Left lung (tissue), 4 donors: ENCODE measurements at regions not wholly inside any gene's neighbourhood (a gene's known extent, or its start where the extent isn't known, plus 50 kb on each side); places are given as distances from the start of the nearest gene placed in this dataset.
A peak's percentile ranks its signal among the peaks of the same experiment; 100 is the strongest.

Source experiments
- ATAC-seq: fragments of 200-7000 bp; cut with Tn5 transposase; one replicate; pipeline ENCODE4 v1.9.1; 2020; ENCODE audit warnings: moderate library complexity
- DNase-seq, 4 donors: peaks; one replicate each; pipeline ENCODE4 v3.0.0-alpha.2; 2013 to 2020
- H3K27ac ChIP-seq, 2 donors: fragments of 200-600 bp; sonication (generic) in 1 of 2; one replicate each; pipeline versions ENCODE4 v1.5.0 to v1.8.0; 2020 to 2021
- H3K27me3 ChIP-seq, 2 donors: fragments of 200-600 bp; sonication (generic) in 1 of 2; one replicate each; pipeline versions ENCODE4 v1.5.0 to v1.8.0; 2020 to 2021
- H3K36me3 ChIP-seq, 2 donors: fragments of 200-600 bp; sonication (generic) in 1 of 2; one replicate each; pipeline versions ENCODE4 v1.5.0 to v1.8.0; 2020 to 2021
- H3K4me1 ChIP-seq, 2 donors: fragments of 200-600 bp; one replicate each; pipeline ENCODE4 v1.8.0; 2021
- H3K4me3 ChIP-seq, 2 donors: fragments of 200-600 bp; sonication (generic) in 1 of 2; one replicate each; pipeline versions ENCODE4 v1.5.0 to v1.8.0; 2020 to 2021; ENCODE audit warnings: mild to moderate bottlenecking in 1 of 2
- H3K9me3 ChIP-seq, 2 donors: fragments of 200-600 bp; sonication (generic) in 1 of 2; one replicate each; pipeline versions ENCODE4 v1.5.0 to v1.8.0; 2020 to 2021
- intact Hi-C, 2 donors: fragments of 100-400 bp; cut with DNase I; formaldehyde crosslinking; loops; one replicate each; pipeline versions ENCODE4 v1.11.2 to v1.14.2; 2022
- TF ChIP-seq, protein P1 (sequence below), 2 donors: fragments of 200-600 bp; sonication (generic) in 1 of 2; IDR thresholded peaks; one replicate each; pipeline versions ENCODE4 v1.5.0 to v1.8.0; 2021; ENCODE audit warnings: antibody characterized with exemption in 2 of 2
- donor health status: DM: no; HTN: yes; CAD: no.
- donor health status: DM: no; HTN: no; CAD: no.

DNA sequence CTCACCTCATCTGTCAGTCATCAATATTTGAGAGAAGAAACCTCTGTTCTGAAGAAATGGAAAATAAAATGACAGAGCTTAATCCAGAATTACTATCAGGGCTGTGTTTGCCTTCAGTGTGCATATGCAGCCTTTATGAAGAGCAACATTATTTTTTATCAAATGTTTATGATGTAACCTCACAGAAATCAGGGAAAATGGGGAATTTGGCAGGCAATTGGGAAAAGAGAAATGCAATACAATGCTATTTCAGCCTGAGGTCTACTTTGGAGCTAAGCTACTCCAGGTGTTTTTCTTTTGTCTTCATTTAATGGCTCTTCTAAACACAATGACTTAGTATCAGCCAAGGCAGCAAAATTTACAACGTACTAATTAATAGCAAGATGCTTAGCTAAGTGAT, 241.1 kb upstream of the TET2 start:
- H3K36me3 ChIP-seq, result no peaks in the 10 kb centered on the region
- no peaks in the 10 kb centered on the region for H3K27me3 ChIP-seq
- no peak overlapping the region for H3K27ac ChIP-seq
- no peaks in the 10 kb centered on the region for H3K4me1 ChIP-seq
- TF ChIP-seq, protein P1, sequence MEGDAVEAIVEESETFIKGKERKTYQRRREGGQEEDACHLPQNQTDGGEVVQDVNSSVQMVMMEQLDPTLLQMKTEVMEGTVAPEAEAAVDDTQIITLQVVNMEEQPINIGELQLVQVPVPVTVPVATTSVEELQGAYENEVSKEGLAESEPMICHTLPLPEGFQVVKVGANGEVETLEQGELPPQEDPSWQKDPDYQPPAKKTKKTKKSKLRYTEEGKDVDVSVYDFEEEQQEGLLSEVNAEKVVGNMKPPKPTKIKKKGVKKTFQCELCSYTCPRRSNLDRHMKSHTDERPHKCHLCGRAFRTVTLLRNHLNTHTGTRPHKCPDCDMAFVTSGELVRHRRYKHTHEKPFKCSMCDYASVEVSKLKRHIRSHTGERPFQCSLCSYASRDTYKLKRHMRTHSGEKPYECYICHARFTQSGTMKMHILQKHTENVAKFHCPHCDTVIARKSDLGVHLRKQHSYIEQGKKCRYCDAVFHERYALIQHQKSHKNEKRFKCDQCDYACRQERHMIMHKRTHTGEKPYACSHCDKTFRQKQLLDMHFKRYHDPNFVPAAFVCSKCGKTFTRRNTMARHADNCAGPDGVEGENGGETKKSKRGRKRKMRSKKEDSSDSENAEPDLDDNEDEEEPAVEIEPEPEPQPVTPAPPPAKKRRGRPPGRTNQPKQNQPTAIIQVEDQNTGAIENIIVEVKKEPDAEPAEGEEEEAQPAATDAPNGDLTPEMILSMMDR (IDR thresholded peaks at IDR 0.05), result no peak
- H3K4me3 ChIP-seq, result no peak overlapping the region
- no peak for ATAC-seq
- DNase-seq, result no peak
- H3K9me3 ChIP-seq, result no peaks in the 10 kb centered on the region
- intact Hi-C loops, result no loop called here

DNA sequence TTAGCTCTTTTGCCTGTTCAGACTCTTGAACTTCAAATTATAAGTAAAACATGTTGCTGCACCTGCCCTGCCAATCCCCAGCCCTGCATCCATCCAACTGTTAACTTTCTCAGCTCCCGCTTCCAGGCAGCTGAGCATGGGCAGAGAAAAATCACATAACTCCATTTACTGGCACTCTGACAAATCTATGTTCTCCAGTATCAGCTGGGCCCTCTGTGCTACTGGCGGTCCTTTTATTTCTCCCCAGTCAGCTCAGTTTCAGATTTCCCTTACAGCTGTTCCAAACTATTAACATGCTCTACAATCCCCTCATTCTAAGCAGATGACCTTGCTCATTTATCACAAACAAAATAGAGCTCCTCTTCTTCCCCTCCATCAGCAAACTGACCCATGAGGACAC, 240.4 kb upstream of the TET2 start:
- ATAC-seq (no peak), DNase-seq (peak in 1 of 4 donors; percentile 33)
- Histone ChIP-seq H3K4me3 (no peak overlapping the region), H3K9me3 (no peaks in the 10 kb centered on the region), H3K27ac (no peak overlapping the region), H3K36me3 (no peaks in the 10 kb centered on the region), H3K27me3 (no peaks in the 10 kb centered on the region), H3K4me1 (no peaks in the 10 kb centered on the region)
- TF ChIP-seq, protein P1 (IDR thresholded peaks at IDR 0.05), result no peak
- intact Hi-C loops, result no loop called here

DNA sequence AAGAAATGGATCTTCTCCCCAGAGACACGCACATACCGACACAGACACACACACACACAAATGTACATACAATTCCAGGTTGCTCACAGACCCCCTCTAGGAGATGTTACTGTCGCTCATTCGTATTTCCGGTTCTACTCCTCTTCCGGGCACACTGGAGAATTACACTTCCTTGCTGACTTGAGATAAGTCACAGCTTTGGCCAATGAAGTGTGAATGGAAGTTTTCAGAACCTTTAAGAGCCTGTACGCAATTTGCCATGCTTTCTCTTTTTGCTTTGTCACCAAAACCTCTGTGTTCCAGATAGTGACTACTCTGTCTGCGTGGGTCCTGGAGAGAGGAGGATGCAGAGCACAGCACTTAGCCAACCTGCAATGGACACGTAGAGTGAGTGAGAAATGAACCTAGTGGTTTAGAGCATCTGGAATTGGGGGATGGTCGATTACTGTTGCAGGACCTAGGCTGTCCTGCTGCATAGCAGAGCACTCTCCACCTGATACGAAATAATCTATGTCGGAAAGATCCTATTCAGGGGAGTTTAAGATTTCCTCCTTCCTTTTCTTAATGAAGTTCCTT, 239.5 kb upstream of the TET2 start:
- H3K4me1 ChIP-seq, result no peaks in the 10 kb centered on the region
- H3K27me3 ChIP-seq, result no peaks in the 10 kb centered on the region
- H3K36me3 ChIP-seq, result no peaks in the 10 kb centered on the region
- ATAC-seq, result no peak
- H3K27ac ChIP-seq, result no peak overlapping the region
- H3K9me3 ChIP-seq, result no peaks in the 10 kb centered on the region
- TF ChIP-seq, protein P1 (IDR thresholded peaks at IDR 0.05), result no peak
- intact Hi-C loops, result no loop called here
- no peak for DNase-seq
- H3K4me3 ChIP-seq, result no peak overlapping the region

DNA sequence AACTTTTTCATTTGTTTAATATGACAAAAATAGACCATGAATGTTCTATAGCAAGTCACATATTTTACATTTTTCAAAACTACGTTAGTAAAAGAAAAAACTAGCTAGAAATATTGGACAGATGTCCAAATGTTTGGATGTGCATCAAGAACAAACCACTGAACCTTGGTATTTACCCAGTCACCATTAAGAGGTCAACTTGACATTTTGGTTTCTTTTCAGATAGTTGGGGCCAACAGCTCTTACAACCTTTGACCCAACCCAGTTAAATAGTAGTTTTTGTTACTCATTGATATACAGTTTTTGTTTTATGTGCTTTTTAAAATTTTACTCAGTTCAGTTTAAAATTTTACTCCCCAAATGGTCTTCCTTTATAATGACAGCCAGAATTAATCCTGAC, 238.7 kb upstream of the TET2 start:
- H3K27ac ChIP-seq, result no peak overlapping the region
- TF ChIP-seq, protein P1 (IDR thresholded peaks at IDR 0.05), result no peak
- no peaks in the 10 kb centered on the region for H3K36me3 ChIP-seq

DNA sequence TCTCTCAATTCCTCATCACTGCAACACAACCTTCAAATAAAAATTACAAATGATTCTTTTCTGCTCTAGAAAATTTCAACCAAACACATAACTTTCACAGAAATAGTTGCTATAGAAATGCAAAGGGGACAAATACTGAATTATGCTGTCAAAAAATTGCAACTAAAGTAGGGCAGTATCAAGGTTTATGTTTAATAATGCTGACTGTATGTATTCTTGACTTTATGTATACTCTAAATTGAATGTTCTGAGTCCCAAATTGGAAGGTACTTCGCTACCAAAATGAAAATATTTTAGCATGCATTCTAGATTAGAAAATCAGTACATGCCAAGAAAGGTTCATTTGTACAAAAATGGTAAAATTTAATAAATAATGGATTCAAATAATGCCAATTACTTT, 237.3 kb upstream of the TET2 start:
- Histone ChIP-seq H3K4me1 (no peaks in the 10 kb centered on the region), H3K4me3 (no peak overlapping the region), H3K36me3 (no peaks in the 10 kb centered on the region), H3K27me3 (no peaks in the 10 kb centered on the region), H3K27ac (no peak overlapping the region), H3K9me3 (no peaks in the 10 kb centered on the region)
- no peak for ATAC-seq
- no peak for DNase-seq
- TF ChIP-seq, protein P1 (IDR thresholded peaks at IDR 0.05), result no peak
- intact Hi-C loops, result no loop called here

More for the DNA sequence above, 238.7 kb upstream of the TET2 start:
- Histone ChIP-seq H3K9me3 (no peaks in the 10 kb centered on the region), H3K27me3 (no peaks in the 10 kb centered on the region), H3K4me1 (no peaks in the 10 kb centered on the region), H3K4me3 (no peak overlapping the region)
- DNase-seq (no peak), ATAC-seq (no peak)
- intact Hi-C loops, result no loop called here
